NCI-H146 treated with DMSO at 0.1 percent for 48 hours (cell line): ENCODE measurements at regions not wholly inside any gene's neighbourhood (a gene's known extent, or its start where the extent isn't known, plus 50 kb on each side); places are given as distances from the start of the nearest gene placed in this dataset.
"Not testable (repeated sequence)": the region's sequence is repeated elsewhere in the genome, so short reads cannot be mapped to it uniquely, and the experiment has no call there.

Experiments used
- DNase-seq: peaks from one replicate; lab custom pipeline; 2025; ENCODE audit not compliant: unreplicated experiment; lab: John Stamatoyannopoulos, UW

- DNase-seq = not testable (repeated sequence)
Measured at GRCh38 chr11:134851503-134852224, 439.6 kb upstream of the B3GAT1 start.

GRCh38 chr11:134850566-134850965, 438.5 kb upstream of the B3GAT1 start:
- no peak for DNase-seq

- DNase-seq = no peak
Measured at GRCh38 chr11:134849833-134850232, 437.8 kb upstream of the B3GAT1 start.

- no peak for DNase-seq
Measured at GRCh38 chr11:134847083-134847715, 435.2 kb upstream of the B3GAT1 start.

- DNase-seq = no peak
Measured at GRCh38 chr11:134846328-134847082, 434.5 kb upstream of the B3GAT1 start.

- DNase-seq = no peak
Measured at GRCh38 chr11:134845474-134846327, 433.7 kb upstream of the B3GAT1 start.

- no peak for DNase-seq
Measured at GRCh38 chr11:134844838-134845237, 432.8 kb upstream of the B3GAT1 start.

- no peak for DNase-seq
Measured at GRCh38 chr11:134843735-134844134, 431.7 kb upstream of the B3GAT1 start.

GRCh38 chr11:134843020-134843419, 431.0 kb upstream of the B3GAT1 start:
- no peak for DNase-seq

- no peak for DNase-seq
Measured at GRCh38 chr11:134841972-134842371, 429.9 kb upstream of the B3GAT1 start.

GRCh38 chr11:134841411-134841810, 429.4 kb upstream of the B3GAT1 start:
- DNase-seq = no peak

GRCh38 chr11:134840945-134841344, 428.9 kb upstream of the B3GAT1 start:
- DNase-seq = no peak

GRCh38 chr11:134840165-134840564, 428.1 kb upstream of the B3GAT1 start:
- not testable (repeated sequence) for DNase-seq

GRCh38 chr11:134838708-134839107, 426.7 kb upstream of the B3GAT1 start:
- no peak for DNase-seq

GRCh38 chr11:134837887-134838232, 425.8 kb upstream of the B3GAT1 start:
- no peak for DNase-seq

GRCh38 chr11:134837166-134837886, 425.3 kb upstream of the B3GAT1 start:
- DNase-seq = no peak

- no peak for DNase-seq
Measured at GRCh38 chr11:134836561-134836960, 424.5 kb upstream of the B3GAT1 start.

GRCh38 chr11:134835561-134835960, 423.5 kb upstream of the B3GAT1 start:
- DNase-seq = no peak

- no peak for DNase-seq
Measured at GRCh38 chr11:134830312-134830711, 418.3 kb upstream of the B3GAT1 start.

- no peak for DNase-seq
Measured at GRCh38 chr11:134823970-134824369, 411.9 kb upstream of the B3GAT1 start.

GRCh38 chr11:134822897-134823296, 410.9 kb upstream of the B3GAT1 start:
- no peak for DNase-seq
